ENCODE measurements at regions not wholly inside any gene's neighbourhood (a gene's known extent, or its start where the extent isn't known, plus 50 kb on each side); places are given as distances from the start of the nearest gene placed in this dataset.

DNA sequence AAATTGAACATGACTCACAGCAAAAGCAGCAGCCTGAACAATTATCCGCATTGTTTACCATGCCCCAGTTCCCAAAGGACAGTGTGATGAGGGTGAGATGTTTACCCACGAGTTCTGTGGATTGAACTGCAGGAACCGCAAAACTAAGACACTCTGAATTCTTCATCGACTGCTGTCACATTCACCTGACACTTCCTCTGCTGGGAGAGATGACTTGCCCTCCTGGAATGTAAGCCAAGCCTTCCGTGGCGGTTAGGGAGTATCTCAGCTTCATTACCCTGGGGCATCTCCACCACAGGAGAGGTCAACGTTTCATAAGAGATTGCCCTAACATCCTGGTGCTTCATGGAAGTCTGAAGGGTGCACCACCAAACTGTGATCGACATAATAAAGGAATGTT is 374.6 kb upstream of the ADARB2 start:
- DNase-seq (ENCODE audit: low spot score) = peak; percentile 91
- ATAC-seq (ENCODE audit: low read depth) = peak; percentile 97
- peaks cover 22% of the 10 kb centered on the region for H3K4me1 ChIP-seq (ENCODE audit: insufficient read depth, poor library complexity, severe bottlenecking)
- no peak overlapping the region for H3K4me3 ChIP-seq (ENCODE audit: severe bottlenecking)
- peak overlapping the region; percentile 97 for H3K27ac ChIP-seq (ENCODE audit: poor library complexity, severe bottlenecking)
- H3K36me3 ChIP-seq (ENCODE audit: low read depth) = no peaks in the 10 kb centered on the region
- no peak for TF ChIP-seq CTCF (IDR thresholded peaks at IDR 0.05; ENCODE audit: poor library complexity, severe bottlenecking)
- H3K27me3 ChIP-seq (ENCODE audit: insufficient read depth, poor library complexity, severe bottlenecking) = no peaks in the 10 kb centered on the region
- no peaks in the 10 kb centered on the region for H3K9me3 ChIP-seq (ENCODE audit: severe bottlenecking)

DNA sequence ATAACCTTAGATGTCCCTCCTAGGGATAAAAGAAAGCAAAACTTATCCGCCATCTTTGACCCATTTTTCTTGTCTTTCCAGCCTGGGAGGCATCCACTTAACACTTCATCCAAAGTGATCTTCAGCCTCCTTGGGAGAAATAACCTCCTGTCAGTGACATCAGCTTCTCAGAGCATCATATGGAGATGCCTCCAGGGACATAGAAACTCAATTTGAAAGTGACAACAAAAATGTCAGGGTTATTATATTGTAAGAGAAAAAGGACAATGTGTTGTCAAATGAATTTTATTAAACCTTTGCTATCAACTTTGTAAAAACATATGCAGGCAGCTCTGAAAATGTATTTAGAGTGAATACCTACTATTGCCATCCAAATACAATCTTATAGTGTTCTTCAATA is 371.2 kb upstream of the ADARB2 start:
- H3K36me3 ChIP-seq (ENCODE audit: low read depth) = no peaks in the 10 kb centered on the region
- H3K4me1 ChIP-seq (ENCODE audit: insufficient read depth, poor library complexity, severe bottlenecking) = peaks cover 22% of the 10 kb centered on the region
- no peak overlapping the region for H3K4me3 ChIP-seq (ENCODE audit: severe bottlenecking)
- H3K9me3 ChIP-seq (ENCODE audit: severe bottlenecking) = no peaks in the 10 kb centered on the region
- H3K27ac ChIP-seq (ENCODE audit: poor library complexity, severe bottlenecking) = no peak overlapping the region
- TF ChIP-seq CTCF (IDR thresholded peaks at IDR 0.05; ENCODE audit: poor library complexity, severe bottlenecking) = no peak
- DNase-seq (ENCODE audit: low spot score) (no peak), ATAC-seq (ENCODE audit: low read depth) (no peak)
- H3K27me3 ChIP-seq (ENCODE audit: insufficient read depth, poor library complexity, severe bottlenecking) = no peaks in the 10 kb centered on the region

GRCh38 chr10:2106641-2107040 is 369.3 kb upstream of the ADARB2 start:
- no peak for TF ChIP-seq CTCF (IDR thresholded peaks at IDR 0.05; ENCODE audit: poor library complexity, severe bottlenecking)
- no peaks in the 10 kb centered on the region for H3K36me3 ChIP-seq (ENCODE audit: low read depth)
- no peak overlapping the region for H3K27ac ChIP-seq (ENCODE audit: poor library complexity, severe bottlenecking)
- DNase-seq (ENCODE audit: low spot score) = no peak
- H3K9me3 ChIP-seq (ENCODE audit: severe bottlenecking) = no peaks in the 10 kb centered on the region
- H3K27me3 ChIP-seq (ENCODE audit: insufficient read depth, poor library complexity, severe bottlenecking) = no peaks in the 10 kb centered on the region
- H3K4me3 ChIP-seq (ENCODE audit: severe bottlenecking) = no peak overlapping the region
- ATAC-seq (ENCODE audit: low read depth) = no peak
- peaks cover 11% of the 10 kb centered on the region for H3K4me1 ChIP-seq (ENCODE audit: insufficient read depth, poor library complexity, severe bottlenecking)

DNA sequence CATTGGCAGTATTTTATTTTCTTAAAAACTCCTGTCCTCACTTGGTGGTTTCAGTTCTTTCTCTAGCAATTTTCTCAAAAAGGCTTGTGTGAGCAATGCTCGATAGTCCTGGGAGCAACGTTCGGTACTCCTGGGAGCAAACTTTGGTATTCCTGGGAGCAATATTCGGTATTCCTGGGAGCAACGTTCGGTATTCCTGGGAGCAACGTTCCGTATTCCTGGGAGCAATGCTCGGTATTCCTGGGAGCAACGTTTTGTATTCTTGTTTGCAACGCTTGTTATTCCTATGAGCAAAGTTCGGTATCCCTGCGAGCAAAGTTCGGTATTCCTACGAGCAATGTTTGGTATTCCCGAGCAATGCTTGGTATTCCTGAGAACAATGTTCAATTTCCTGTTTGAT is 362.0 kb upstream of the ADARB2 start:
- ATAC-seq (ENCODE audit: low read depth) (no peak), DNase-seq (ENCODE audit: low spot score) (no peak)
- H3K9me3 ChIP-seq (ENCODE audit: severe bottlenecking) = no peaks in the 10 kb centered on the region
- no peak overlapping the region for H3K4me3 ChIP-seq (ENCODE audit: severe bottlenecking)
- no peak overlapping the region for H3K27ac ChIP-seq (ENCODE audit: poor library complexity, severe bottlenecking)
- no peaks in the 10 kb centered on the region for H3K36me3 ChIP-seq (ENCODE audit: low read depth)
- TF ChIP-seq CTCF (IDR thresholded peaks at IDR 0.05; ENCODE audit: poor library complexity, severe bottlenecking) = no peak
- no peaks in the 10 kb centered on the region for H3K27me3 ChIP-seq (ENCODE audit: insufficient read depth, poor library complexity, severe bottlenecking)
- no peaks in the 10 kb centered on the region for H3K4me1 ChIP-seq (ENCODE audit: insufficient read depth, poor library complexity, severe bottlenecking)

- no peaks in the 10 kb centered on the region for H3K27me3 ChIP-seq (ENCODE audit: insufficient read depth, poor library complexity, severe bottlenecking)
- H3K4me1 ChIP-seq (ENCODE audit: insufficient read depth, poor library complexity, severe bottlenecking) = no peaks in the 10 kb centered on the region
- DNase-seq (ENCODE audit: low spot score) (no peak), ATAC-seq (ENCODE audit: low read depth) (no peak)
- H3K9me3 ChIP-seq (ENCODE audit: severe bottlenecking) = no peaks in the 10 kb centered on the region
- no peak overlapping the region for H3K4me3 ChIP-seq (ENCODE audit: severe bottlenecking)
- H3K27ac ChIP-seq (ENCODE audit: poor library complexity, severe bottlenecking) = no peak overlapping the region
- H3K36me3 ChIP-seq (ENCODE audit: low read depth) = no peaks in the 10 kb centered on the region
- TF ChIP-seq CTCF (IDR thresholded peaks at IDR 0.05; ENCODE audit: poor library complexity, severe bottlenecking) = no peak
These were observed 360.6 kb upstream of the ADARB2 start for GRCh38 chr10:2097937-2098336.

All from RWPE2 (cell line).